ENCODE measurements at regions not wholly inside any gene's neighbourhood (a gene's known extent, or its start where the extent isn't known, plus 50 kb on each side); places are given as distances from the start of the nearest gene placed in this dataset.

GRCh38 chr2:240205772-240206171 is 65.3 kb upstream of the OTOS start:
- Mint-ChIP-seq H3K9me3 (peaks cover 0 to 9% (median 2%) of the 10 kb centered on the region in 7 donors), H3K27me3 (ENCODE audit: low read depth in 3 of 3) (peaks cover 8 to 23% (median 13%) of the 10 kb centered on the region in 3 donors), H3K27ac (no peak overlapping the region), H3K4me3 (no peak overlapping the region), H3K36me3 (no peaks in the 10 kb centered on the region), H3K4me1 (no peaks in the 10 kb centered on the region)
- H3K4me1 ChIP-seq (ENCODE audit: control insufficient read depth in 1 of 2, insufficient read depth in 2 of 2, low read length in 2 of 2): no peaks in the 10 kb centered on the region
- TF ChIP-seq CTCF (IDR thresholded peaks at IDR 0.05): no peak
- intact Hi-C loops (cut with micrococcal nuclease): no loop called here
- H3K4me2 ChIP-seq (replicated peaks; ENCODE audit: extremely low read depth, low read length, poor library complexity, severe bottlenecking): no peak overlapping the region
- no peaks in the 10 kb centered on the region for H3K36me3 ChIP-seq (replicated peaks in 1 of 2; ENCODE audit: control insufficient read depth in 1 of 2, insufficient read depth in 2 of 2, low read length in 2 of 2)
- DNase-seq: no peak
- no CpG with 5 or more reads among the region's 2 CpGs for WGBS (ENCODE audit: insufficient coverage)
- H3K27ac ChIP-seq (ENCODE audit: low read depth in 1 of 2, low read length in 2 of 2): no peak overlapping the region
- H3K79me2 ChIP-seq (ENCODE audit: insufficient read depth, low read length): no peaks in the 10 kb centered on the region
- no peak overlapping the region for H3K4me3 ChIP-seq (replicated peaks in 1 of 3; ENCODE audit: low read depth in 2 of 3, low read length in 3 of 3)
- no peak overlapping the region for H2AFZ ChIP-seq (ENCODE audit: insufficient read depth, low read depth, low read length, poor library complexity, severe bottlenecking)
- no peaks in the 10 kb centered on the region for H3K27me3 ChIP-seq (ENCODE audit: control insufficient read depth in 2 of 2, insufficient read depth in 2 of 2, low read length in 2 of 2)
- no peaks in the 10 kb centered on the region for H3K9me3 ChIP-seq (replicated peaks in 1 of 2; ENCODE audit: control insufficient read depth in 1 of 2, insufficient read depth in 1 of 2, low read length in 2 of 2)
- H3K9ac ChIP-seq (ENCODE audit: insufficient read depth, low read length, poor library complexity, severe bottlenecking): no peak overlapping the region
- H4K20me1 ChIP-seq (ENCODE audit: insufficient read depth, low read length): no peaks in the 10 kb centered on the region

- H3K9me3 Mint-ChIP-seq: peaks cover 0 to 9% (median 2%) of the 10 kb centered on the region in 7 donors
- DNase-seq: no peak
- no peak overlapping the region for H3K4me3 Mint-ChIP-seq
- H3K27ac Mint-ChIP-seq: no peak overlapping the region
- no peak overlapping the region for H3K4me2 ChIP-seq (replicated peaks; ENCODE audit: extremely low read depth, low read length, poor library complexity, severe bottlenecking)
- no CpG with 5 or more reads among the region's 4 CpGs for WGBS (ENCODE audit: insufficient coverage)
- no peaks in the 10 kb centered on the region for H3K4me1 Mint-ChIP-seq
- no peak overlapping the region for H3K4me3 ChIP-seq (replicated peaks in 1 of 3; ENCODE audit: low read depth in 2 of 3, low read length in 3 of 3)
- no peaks in the 10 kb centered on the region for H3K27me3 ChIP-seq (ENCODE audit: control insufficient read depth in 2 of 2, insufficient read depth in 2 of 2, low read length in 2 of 2)
- H3K27me3 Mint-ChIP-seq (ENCODE audit: low read depth in 3 of 3): peaks cover 7 to 21% (median 11%) of the 10 kb centered on the region in 3 donors
- TF ChIP-seq CTCF (IDR thresholded peaks at IDR 0.05): no peak
- intact Hi-C loops (cut with micrococcal nuclease): no loop called here
- no peaks in the 10 kb centered on the region for H3K36me3 Mint-ChIP-seq
- H3K27ac ChIP-seq (ENCODE audit: low read depth in 1 of 2, low read length in 2 of 2): no peak overlapping the region
- H3K79me2 ChIP-seq (ENCODE audit: insufficient read depth, low read length): no peaks in the 10 kb centered on the region
- no peaks in the 10 kb centered on the region for H3K9me3 ChIP-seq (replicated peaks in 1 of 2; ENCODE audit: control insufficient read depth in 1 of 2, insufficient read depth in 1 of 2, low read length in 2 of 2)
- no peaks in the 10 kb centered on the region for H4K20me1 ChIP-seq (ENCODE audit: insufficient read depth, low read length)
- H2AFZ ChIP-seq (ENCODE audit: insufficient read depth, low read depth, low read length, poor library complexity, severe bottlenecking): no peak overlapping the region
- H3K4me1 ChIP-seq (ENCODE audit: control insufficient read depth in 1 of 2, insufficient read depth in 2 of 2, low read length in 2 of 2): no peaks in the 10 kb centered on the region
- H3K9ac ChIP-seq (ENCODE audit: insufficient read depth, low read length, poor library complexity, severe bottlenecking): no peak overlapping the region
- H3K36me3 ChIP-seq (replicated peaks in 1 of 2; ENCODE audit: control insufficient read depth in 1 of 2, insufficient read depth in 2 of 2, low read length in 2 of 2): no peaks in the 10 kb centered on the region
Observed at GRCh38 chr2:240206630-240207029, 66.2 kb upstream of the OTOS start.

Measured in CD14-positive monocyte (primary cell).